BJ (cell line): ENCODE measurements at regions not wholly inside any gene's neighbourhood (a gene's known extent, or its start where the extent isn't known, plus 50 kb on each side); places are given as distances from the start of the nearest gene placed in this dataset.

Source experiments
- CTCF ChIA-PET: fragments of 350-600 bp; formaldehyde crosslinking; extraction: SDS; loops from one replicate; lab custom pipeline; 2021; ENCODE audit warnings: antibody characterized with exemption, inconsistent platforms; lab: Yijun Ruan, JAX
- POLR2A ChIA-PET: fragments of 300-600 bp; sonication (Branson Sonifier 250); formaldehyde crosslinking; extraction: SDS; loops from one replicate; lab custom pipeline; 2021; ENCODE audit warnings: antibody characterized with exemption; lab: Charles Lee
- DNase-seq: peaks from one replicate; pipeline ENCODE4 v3.0.0-alpha.2; 2011; ENCODE audit warnings: low read depth
- H3K27me3 ChIP-seq: 2 replicates; pipeline ENCODE4 v1.6.0; 2011; ENCODE audit warnings: low read length; ENCODE audit not compliant: control insufficient read depth, insufficient read depth
- H3K36me3 ChIP-seq: 2 replicates; pipeline ENCODE4 v1.5.1; 2011; ENCODE audit warnings: low read length; ENCODE audit not compliant: control insufficient read depth, insufficient read depth
- H3K4me3 ChIP-seq: 2 replicates; pipeline ENCODE4 v1.5.1; 2011; ENCODE audit warnings: low read depth, mild to moderate bottlenecking, control low read depth, low read length
- CTCF ChIP-seq: IDR thresholded peaks from 2 replicates; pipeline ENCODE4 v1.5.1; 2011; ENCODE audit warnings: low read depth, mild to moderate bottlenecking, control low read depth, inconsistent platforms, low read length, moderate library complexity; ENCODE audit not compliant: insufficient read depth

GRCh38 chr1:218656301-218657037 lies 311.3 kb downstream of the TGFB2 start:
- DNase-seq = no peak
- Histone ChIP-seq H3K27me3 (no peaks in the 10 kb centered on the region), H3K36me3 (no peaks in the 10 kb centered on the region), H3K4me3 (no peak overlapping the region)
- ChIA-PET POLR2A (no interaction called here), CTCF (no interaction called here)
- TF ChIP-seq CTCF = no peak

GRCh38 chr1:218658269-218658668 lies 313.1 kb downstream of the TGFB2 start:
- H3K36me3 ChIP-seq = no peaks in the 10 kb centered on the region
- ChIA-PET POLR2A (no interaction called here), CTCF (interaction anchor here (0.7 to 1.1 kb wide), 2 partner anchors 9 to 19 kb away, joined by 3 read pairs; no protein-coding TSS in a partner anchor)
- H3K4me3 ChIP-seq = no peak overlapping the region
- DNase-seq = no peak
- H3K27me3 ChIP-seq = no peaks in the 10 kb centered on the region
- 0 out of 2 replicates have a peak, but pooled peaks have one; percentile 6 for TF ChIP-seq CTCF

DNA sequence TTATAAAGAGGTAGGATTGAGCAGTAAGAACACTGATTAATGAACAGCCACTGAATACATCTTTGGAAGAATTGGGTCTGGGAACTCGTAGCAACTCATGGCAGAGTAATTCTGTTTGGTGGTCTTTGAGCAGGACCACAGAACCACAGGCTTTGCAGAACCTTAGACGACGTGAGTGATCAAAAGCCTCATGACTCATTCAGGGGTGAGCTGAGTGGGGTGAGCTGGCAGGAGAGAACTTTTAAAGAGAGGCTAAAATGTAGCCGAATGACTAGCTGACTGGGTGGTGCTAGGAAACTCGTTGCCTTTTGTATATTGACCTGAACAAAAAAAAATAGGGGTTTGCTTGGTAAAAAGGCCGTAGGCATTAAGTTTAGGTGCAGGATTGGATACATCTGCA lies 313.8 kb downstream of the TGFB2 start:
- CTCF ChIA-PET = interaction anchor here (0.7 to 1.1 kb wide), 2 partner anchors 10 to 18 kb away, joined by 3 read pairs; no protein-coding TSS in a partner anchor
- H3K27me3 ChIP-seq = no peaks in the 10 kb centered on the region
- H3K36me3 ChIP-seq = no peaks in the 10 kb centered on the region
- DNase-seq = no peak
- TF ChIP-seq CTCF = no peak
- POLR2A ChIA-PET = no interaction called here
- no peak overlapping the region for H3K4me3 ChIP-seq

DNA sequence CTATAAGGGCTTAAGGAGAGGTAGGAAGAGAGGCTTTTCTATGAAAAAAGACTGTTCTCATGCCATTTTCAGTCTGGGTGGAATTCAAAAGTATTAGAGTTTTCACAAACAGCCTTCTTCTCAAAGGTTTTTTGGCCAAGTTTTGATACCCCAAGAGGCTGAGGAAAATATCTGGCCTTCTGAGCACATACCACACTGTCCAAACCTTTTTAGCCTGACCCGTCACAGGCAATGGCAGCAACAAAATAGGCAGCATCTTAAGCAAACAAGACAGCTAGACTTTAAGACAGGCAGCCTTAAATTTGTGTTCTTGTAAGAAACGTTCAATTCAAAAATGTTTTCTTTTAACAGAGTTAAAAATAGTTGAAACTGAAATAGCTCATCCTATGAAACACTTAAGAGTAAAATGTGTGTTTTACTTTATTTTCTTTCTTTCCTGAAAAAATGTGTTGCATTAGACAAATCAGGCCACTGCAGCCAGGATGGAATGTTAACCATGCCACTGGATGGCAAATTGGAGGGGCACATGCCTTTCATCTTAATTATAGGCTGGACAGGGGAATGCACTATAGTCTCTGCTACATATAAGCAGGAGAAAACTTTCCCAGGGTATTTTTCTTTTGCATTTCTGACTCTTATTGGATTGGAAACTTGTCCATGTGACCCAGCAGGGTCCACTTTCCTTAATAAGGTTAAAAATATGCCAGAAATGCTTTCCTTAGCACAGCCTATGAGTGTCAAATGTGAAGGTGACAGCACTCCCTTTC lies 315.0 kb downstream of the TGFB2 start:
- ChIA-PET CTCF (no interaction called here), POLR2A (no interaction called here)
- H3K4me3 ChIP-seq = no peak overlapping the region

More for the DNA sequence above, 315.0 kb downstream of the TGFB2 start:
- no peak for TF ChIP-seq CTCF
- no peaks in the 10 kb centered on the region for H3K27me3 ChIP-seq
- no peak for DNase-seq
- H3K36me3 ChIP-seq = no peaks in the 10 kb centered on the region
